Rectal smooth muscle tissue (tissue), 1 donor: ENCODE measurements at regions not wholly inside any gene's neighbourhood (a gene's known extent, or its start where the extent isn't known, plus 50 kb on each side); places are given as distances from the start of the nearest gene placed in this dataset.
"Not testable (repeated sequence)": the region's sequence is repeated elsewhere in the genome, so short reads cannot be mapped to it uniquely, and the experiment has no call there.

ENCODE experiments used
- H3K27ac ChIP-seq: one replicate; pipeline ENCODE4 v1.7.0; 2013; ENCODE audit warnings: low read depth, low read length, inconsistent platforms
- H3K27me3 ChIP-seq: one replicate; pipeline ENCODE4 v1.7.0; 2013; ENCODE audit warnings: low read length; ENCODE audit not compliant: control insufficient read depth, insufficient read depth
- H3K36me3 ChIP-seq: one replicate; pipeline ENCODE4 v1.7.0; 2013; ENCODE audit warnings: low read length; ENCODE audit not compliant: control insufficient read depth, insufficient read depth
- H3K4me1 ChIP-seq: one replicate; pipeline ENCODE4 v1.7.0; 2013; ENCODE audit warnings: low read length; ENCODE audit not compliant: control insufficient read depth, insufficient read depth
- H3K4me3 ChIP-seq: one replicate; pipeline ENCODE4 v1.7.0; 2013; ENCODE audit warnings: low read length
- H3K9ac ChIP-seq: one replicate; pipeline ENCODE4 v1.7.0; 2013; ENCODE audit warnings: low read length

DNA sequence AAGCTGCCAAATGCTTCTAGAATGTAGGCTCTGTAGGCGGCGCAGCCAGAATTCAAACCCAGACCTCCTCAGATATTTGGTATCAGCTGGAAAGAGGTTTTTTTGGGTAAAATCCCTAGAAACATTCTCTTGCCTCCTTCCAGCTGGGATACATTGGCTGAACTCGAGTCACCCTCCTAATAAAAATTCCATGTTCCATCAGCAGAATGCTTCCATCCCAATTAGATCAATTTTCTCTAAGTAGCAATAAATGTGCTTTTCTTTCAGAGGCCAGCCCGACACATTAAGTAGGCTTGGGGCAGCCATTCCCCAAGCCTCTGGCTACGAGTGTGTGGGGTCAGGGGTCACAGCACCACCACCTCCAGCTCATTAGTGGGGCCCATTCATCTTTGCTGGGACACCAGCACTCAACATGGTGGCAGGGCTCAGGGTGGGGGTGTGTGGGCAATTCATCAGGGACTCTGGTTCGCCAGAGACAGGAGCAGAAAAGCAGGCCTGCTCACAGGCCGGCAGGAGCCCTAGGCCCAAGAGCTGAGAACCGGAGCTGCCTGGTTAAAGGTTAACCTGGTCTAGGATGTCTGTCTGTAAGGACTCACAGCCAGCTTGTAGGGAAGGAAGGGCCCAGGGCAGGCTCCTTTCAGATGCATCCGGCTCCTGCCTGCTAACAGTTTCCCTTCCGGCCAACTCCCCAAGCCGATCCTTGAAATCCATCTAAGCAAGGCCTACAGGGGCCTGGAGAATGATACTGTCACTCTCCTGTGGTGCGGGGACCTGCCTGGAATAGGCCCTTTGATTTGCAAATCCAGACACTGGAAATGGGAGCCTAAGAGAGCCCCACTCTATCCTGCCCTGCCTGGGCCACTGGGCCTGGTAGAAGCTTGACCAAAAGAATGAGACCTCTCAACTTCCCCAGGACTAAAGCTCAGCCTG, 159.1 kb upstream of the TOP1 start:
- Histone ChIP-seq H3K4me3 (no peak overlapping the region), H3K4me1 (peaks cover 11% of the 10 kb centered on the region), H3K36me3 (no peaks in the 10 kb centered on the region), H3K27ac (no peak overlapping the region), H3K9ac (no peak overlapping the region), H3K27me3 (no peaks in the 10 kb centered on the region)

GRCh38 chr20:40875116-40876085, 153.2 kb upstream of the TOP1 start:
- no peaks in the 10 kb centered on the region for H3K4me1 ChIP-seq
- H3K9ac ChIP-seq: no peak overlapping the region
- H3K27me3 ChIP-seq: no peaks in the 10 kb centered on the region
- no peak overlapping the region for H3K4me3 ChIP-seq
- no peak overlapping the region for H3K27ac ChIP-seq
- H3K36me3 ChIP-seq: no peaks in the 10 kb centered on the region

DNA sequence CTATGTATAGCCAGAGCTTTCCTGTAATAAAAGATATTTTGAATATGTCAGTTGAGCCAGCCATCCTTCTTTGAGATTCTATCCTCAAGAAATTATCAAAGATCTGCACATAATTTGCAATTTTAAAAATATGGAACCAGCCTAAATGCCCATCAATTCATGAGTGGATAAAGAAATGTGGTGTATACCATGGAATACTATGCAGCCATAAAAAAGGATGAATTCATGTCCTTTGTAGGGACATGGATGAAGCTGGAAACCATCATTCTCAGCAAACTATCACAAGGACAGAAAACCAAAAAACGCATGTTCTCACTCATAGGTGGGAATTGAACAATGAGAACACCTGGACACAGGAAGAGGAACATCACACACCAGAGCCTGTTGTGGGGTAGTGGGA, 150.5 kb upstream of the TOP1 start:
- H3K27me3 ChIP-seq, H3K36me3 ChIP-seq: not testable (repeated sequence)

GRCh38 chr20:40880063-40880728, 148.4 kb upstream of the TOP1 start:
- Histone ChIP-seq H3K36me3 (no peaks in the 10 kb centered on the region), H3K27me3 (no peaks in the 10 kb centered on the region), H3K27ac (no peak overlapping the region), H3K4me1 (no peaks in the 10 kb centered on the region), H3K4me3 (no peak overlapping the region), H3K9ac (no peak overlapping the region)

More for the DNA sequence above, 150.5 kb upstream of the TOP1 start:
- H3K9ac ChIP-seq, H3K4me1 ChIP-seq, H3K4me3 ChIP-seq, H3K27ac ChIP-seq: not testable (repeated sequence)

DNA sequence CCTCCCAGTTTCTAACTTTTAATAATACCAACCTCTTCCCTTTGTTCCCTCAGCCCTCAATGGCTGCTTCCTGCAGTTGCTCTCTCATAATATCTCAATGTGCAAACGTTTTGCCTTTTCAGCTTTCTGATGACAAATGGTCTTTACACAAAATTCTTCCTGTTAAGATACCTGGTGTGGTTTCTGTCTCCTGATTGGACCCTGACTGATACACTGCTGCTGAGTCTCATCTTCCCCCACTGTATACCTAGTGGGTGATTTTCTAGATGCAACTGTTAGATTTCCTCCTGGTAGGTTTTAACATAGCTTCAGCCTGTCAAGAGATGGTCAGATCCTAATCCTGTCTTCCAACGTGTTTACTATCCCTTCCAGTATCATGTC, 147.9 kb upstream of the TOP1 start:
- Histone ChIP-seq H3K27me3 (no peaks in the 10 kb centered on the region), H3K36me3 (no peaks in the 10 kb centered on the region), H3K9ac (no peak overlapping the region), H3K4me3 (no peak overlapping the region), H3K27ac (no peak overlapping the region), H3K4me1 (no peaks in the 10 kb centered on the region)

DNA sequence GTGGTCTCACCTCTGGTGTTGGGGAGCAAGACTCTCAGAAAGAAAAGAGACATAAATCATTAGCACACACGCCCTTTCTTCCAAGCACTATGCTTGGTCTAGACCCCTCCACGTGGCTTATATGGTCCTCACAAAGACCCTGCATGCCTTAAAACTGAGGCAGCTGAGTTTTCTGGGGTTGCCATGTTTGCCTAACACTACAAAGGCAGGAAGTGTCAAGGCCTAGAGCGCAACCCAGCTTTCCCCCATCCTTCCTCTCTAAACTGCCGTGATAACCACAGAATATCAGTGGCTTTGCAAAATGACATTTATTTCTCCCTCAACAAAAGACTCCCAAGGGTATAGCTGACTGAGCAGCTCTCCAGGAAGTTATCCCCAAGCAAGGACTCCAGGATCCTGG, 146.5 kb upstream of the TOP1 start:
- no peaks in the 10 kb centered on the region for H3K27me3 ChIP-seq
- no peak overlapping the region for H3K4me3 ChIP-seq
- H3K27ac ChIP-seq: no peak overlapping the region
- no peaks in the 10 kb centered on the region for H3K4me1 ChIP-seq
- no peak overlapping the region for H3K9ac ChIP-seq
- H3K36me3 ChIP-seq: no peaks in the 10 kb centered on the region

- Histone ChIP-seq H3K4me3 (no peak overlapping the region), H3K27ac (no peak overlapping the region), H3K4me1 (no peaks in the 10 kb centered on the region)
Measured at GRCh38 chr20:40883097-40883496, 145.5 kb upstream of the TOP1 start.

GRCh38 chr20:40887105-40887504, 141.5 kb upstream of the TOP1 start:
- no peaks in the 10 kb centered on the region for H3K36me3 ChIP-seq
- H3K27me3 ChIP-seq: no peaks in the 10 kb centered on the region
- H3K4me3 ChIP-seq: no peak overlapping the region
- H3K4me1 ChIP-seq: no peaks in the 10 kb centered on the region
- H3K27ac ChIP-seq: no peak overlapping the region
- no peak overlapping the region for H3K9ac ChIP-seq

More at GRCh38 chr20:40883097-40883496, 145.5 kb upstream of the TOP1 start:
- H3K9ac ChIP-seq: no peak overlapping the region
- no peaks in the 10 kb centered on the region for H3K27me3 ChIP-seq
- no peaks in the 10 kb centered on the region for H3K36me3 ChIP-seq

DNA sequence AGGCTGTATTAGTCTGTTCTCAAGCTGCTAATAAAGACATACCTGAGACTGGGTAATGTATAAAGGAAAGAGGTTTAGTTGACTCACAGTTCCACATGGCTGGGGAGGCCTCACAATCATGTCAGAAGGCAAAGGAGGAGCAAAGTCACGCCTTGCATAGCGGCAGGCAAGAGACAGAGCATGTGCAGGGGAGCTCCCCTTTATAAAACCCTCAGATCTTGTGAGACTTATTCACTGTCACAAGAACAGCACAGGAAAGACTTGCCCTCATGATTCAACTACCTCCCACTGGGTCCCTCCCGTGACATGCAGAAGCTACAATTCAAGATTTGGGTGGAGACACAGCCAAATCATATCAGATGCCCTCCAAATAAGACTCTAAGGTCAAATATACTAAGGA, 139.4 kb upstream of the TOP1 start:
- H3K36me3 ChIP-seq, H3K4me3 ChIP-seq, H3K9ac ChIP-seq, H3K27ac ChIP-seq, H3K4me1 ChIP-seq, H3K27me3 ChIP-seq: not testable (repeated sequence)

GRCh38 chr20:40890181-40890580, 138.4 kb upstream of the TOP1 start:
- no peaks in the 10 kb centered on the region for H3K36me3 ChIP-seq
- H3K27ac ChIP-seq: no peak overlapping the region
- H3K27me3 ChIP-seq: no peaks in the 10 kb centered on the region
- H3K9ac ChIP-seq: no peak overlapping the region
- no peaks in the 10 kb centered on the region for H3K4me1 ChIP-seq
- no peak overlapping the region for H3K4me3 ChIP-seq

DNA sequence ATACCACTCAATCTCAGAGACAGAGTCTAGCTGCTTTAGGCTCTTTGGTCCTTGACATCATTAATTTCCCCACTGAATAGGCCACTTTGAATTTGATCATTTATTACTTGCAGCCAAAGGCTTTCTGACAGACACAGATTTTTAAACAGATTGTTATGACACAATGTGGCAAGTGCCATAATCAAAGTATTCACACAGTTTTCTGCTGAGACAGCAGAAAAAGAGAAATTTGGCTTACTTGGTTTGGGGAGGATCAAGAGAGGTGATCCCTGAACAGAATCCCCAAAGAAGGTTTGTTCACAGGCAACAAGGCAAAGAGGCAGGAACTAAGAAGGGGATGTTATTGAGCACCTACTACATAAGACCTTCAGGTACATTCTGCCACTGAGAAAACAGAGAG, 138.0 kb upstream of the TOP1 start:
- Histone ChIP-seq H3K27ac (no peak overlapping the region), H3K27me3 (no peaks in the 10 kb centered on the region), H3K9ac (no peak overlapping the region), H3K36me3 (no peaks in the 10 kb centered on the region), H3K4me3 (no peak overlapping the region), H3K4me1 (no peaks in the 10 kb centered on the region)

GRCh38 chr20:40891351-40891750, 137.3 kb upstream of the TOP1 start:
- Histone ChIP-seq H3K9ac (no peak overlapping the region), H3K4me1 (no peaks in the 10 kb centered on the region), H3K27ac (no peak overlapping the region), H3K4me3 (no peak overlapping the region), H3K36me3 (no peaks in the 10 kb centered on the region), H3K27me3 (no peaks in the 10 kb centered on the region)
